Ureter (tissue), 1 donor: ENCODE measurements at regions not wholly inside any gene's neighbourhood (a gene's known extent, or its start where the extent isn't known, plus 50 kb on each side); places are given as distances from the start of the nearest gene placed in this dataset.
"Not testable (repeated sequence)": the region's sequence is repeated elsewhere in the genome, so short reads cannot be mapped to it uniquely, and the experiment has no call there.

Experiments
- DNase-seq: peaks from one replicate; pipeline ENCODE4 v3.0.0-alpha.2; 2020; ENCODE audit warnings: low spot score
- donor health status: DM: yes; HTN: yes; CAD: no.

- no peak for DNase-seq
Observed at GRCh38 chr1:30569384-30569783, 154.0 kb downstream of the MATN1 start.

GRCh38 chr1:30562559-30562958 is 160.8 kb downstream of the MATN1 start:
- DNase-seq: no peak

GRCh38 chr1:30551603-30552002 is 171.8 kb downstream of the MATN1 start:
- DNase-seq: no peak

GRCh38 chr1:30550365-30551220 is 172.8 kb downstream of the MATN1 start:
- DNase-seq: no peak

GRCh38 chr1:30549872-30550271 is 173.5 kb downstream of the MATN1 start:
- DNase-seq: not testable (repeated sequence)

- no peak for DNase-seq
Observed at GRCh38 chr1:30548294-30548693, 175.1 kb downstream of the MATN1 start.

- not testable (repeated sequence) for DNase-seq
Observed at GRCh38 chr1:30547326-30547725, 176.1 kb downstream of the MATN1 start.

- no peak for DNase-seq
Observed at GRCh38 chr1:30545365-30545764, 178.0 kb downstream of the MATN1 start.

GRCh38 chr1:30541721-30542485 is 181.5 kb downstream of the MATN1 start:
- no peak for DNase-seq

- DNase-seq: no peak
Observed at GRCh38 chr1:30540611-30541192, 182.7 kb downstream of the MATN1 start.

- DNase-seq: no peak
Observed at GRCh38 chr1:30539884-30540283, 183.5 kb downstream of the MATN1 start.

- DNase-seq: no peak
Observed at GRCh38 chr1:30538993-30539867, 184.2 kb downstream of the MATN1 start.

GRCh38 chr1:30538226-30538992 is 185.0 kb downstream of the MATN1 start:
- no peak for DNase-seq

GRCh38 chr1:30537279-30537678 is 186.1 kb downstream of the MATN1 start:
- no peak for DNase-seq

GRCh38 chr1:30536530-30536929 is 186.9 kb downstream of the MATN1 start:
- DNase-seq: no peak

GRCh38 chr1:30535595-30536325 is 187.6 kb downstream of the MATN1 start:
- DNase-seq: no peak

GRCh38 chr1:30534551-30534940 is 188.8 kb downstream of the MATN1 start:
- no peak for DNase-seq

GRCh38 chr1:30533796-30534550 is 189.4 kb downstream of the MATN1 start:
- no peak for DNase-seq

- DNase-seq: no peak
Observed at GRCh38 chr1:30533141-30533540, 190.2 kb downstream of the MATN1 start.
